ENCODE measurements at regions not wholly inside any gene's neighbourhood (a gene's known extent, or its start where the extent isn't known, plus 50 kb on each side); places are given as distances from the start of the nearest gene placed in this dataset.
A peak's percentile ranks its signal among the peaks of the same experiment; 100 is the strongest.

- no peaks in the 10 kb centered on the region for H3K27me3 Mint-ChIP-seq (ENCODE audit: insufficient read depth, low read depth, poor library complexity)
- H3K4me2 ChIP-seq, result no peak overlapping the region
- no peaks in the 10 kb centered on the region for H3K36me3 ChIP-seq (ENCODE audit: insufficient read depth)
- no peak overlapping the region for H3K27ac ChIP-seq (ENCODE audit: low read depth)
- H2AFZ ChIP-seq, result no peak overlapping the region
- DNase-seq (ENCODE audit: low spot score), result no peak
- H3K4me1 Mint-ChIP-seq, result no peaks in the 10 kb centered on the region
- no peaks in the 10 kb centered on the region for H3F3A ChIP-seq (replicated peaks; ENCODE audit: low read depth)
- H3K4me3 Mint-ChIP-seq, result no peak overlapping the region
- no peaks in the 10 kb centered on the region for H3K36me3 Mint-ChIP-seq (ENCODE audit: low read depth)
- no peaks in the 10 kb centered on the region for H3K79me2 ChIP-seq (replicated peaks; ENCODE audit: insufficient read depth)
- no peaks in the 10 kb centered on the region for H3K9me2 ChIP-seq (ENCODE audit: insufficient read depth)
- no peaks in the 10 kb centered on the region for H3K4me1 ChIP-seq (ENCODE audit: insufficient read depth)
- no peak for ATAC-seq
- H4K20me1 ChIP-seq (replicated peaks; ENCODE audit: insufficient read depth), result no peaks in the 10 kb centered on the region
- TF ChIP-seq ZNF114 (CRISPR knock-in tag; IDR thresholded peaks at IDR 0.05) (no peak), EZH2 (IDR thresholded peaks at IDR 0.05; ENCODE audit: low read depth, unreplicated experiment) (no peak)
- H3K4me3 ChIP-seq, result no peak overlapping the region
- H3K9me3 Mint-ChIP-seq, result no peaks in the 10 kb centered on the region
- no peaks in the 10 kb centered on the region for H3K27me3 ChIP-seq (ENCODE audit: insufficient read depth)
- H3K27ac Mint-ChIP-seq, result no peak overlapping the region
Measured at GRCh38 chr5:86684222-86684621, 66.5 kb downstream of the COX7C start.

DNA sequence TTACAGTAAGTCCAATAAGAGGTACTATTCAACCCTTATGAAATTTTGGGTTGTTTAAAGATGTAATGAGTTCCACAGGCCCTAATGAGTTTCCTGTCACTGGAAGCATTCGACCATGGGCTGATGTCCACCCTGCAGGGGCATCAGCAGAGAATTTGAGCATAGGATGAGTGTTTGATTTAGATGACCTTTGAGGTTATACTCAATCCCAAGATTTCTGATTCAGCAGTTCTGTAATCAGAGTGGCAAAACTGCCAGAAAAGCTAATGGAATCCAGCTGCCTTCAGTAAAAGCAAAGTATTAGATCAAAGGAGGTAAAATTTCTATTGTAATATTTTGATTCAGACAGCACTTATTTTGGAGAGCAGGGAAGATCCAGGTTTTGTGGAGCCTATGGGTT is 68.3 kb downstream of the COX7C start:
- H3K27ac ChIP-seq (ENCODE audit: low read depth), result no peak overlapping the region
- H2AFZ ChIP-seq, result no peak overlapping the region
- no peaks in the 10 kb centered on the region for H3K27me3 ChIP-seq (ENCODE audit: insufficient read depth)
- H3K36me3 Mint-ChIP-seq (ENCODE audit: low read depth), result no peaks in the 10 kb centered on the region
- H3K79me2 ChIP-seq (replicated peaks; ENCODE audit: insufficient read depth), result no peaks in the 10 kb centered on the region
- H3K4me3 Mint-ChIP-seq, result no peak overlapping the region
- no peaks in the 10 kb centered on the region for H3K36me3 ChIP-seq (ENCODE audit: insufficient read depth)
- H3K9me3 Mint-ChIP-seq, result no peaks in the 10 kb centered on the region
- no peaks in the 10 kb centered on the region for H3K4me1 Mint-ChIP-seq
- no peaks in the 10 kb centered on the region for H3F3A ChIP-seq (replicated peaks; ENCODE audit: low read depth)
- DNase-seq (ENCODE audit: low spot score) (no peak), ATAC-seq (no peak)
- H3K4me3 ChIP-seq, result no peak overlapping the region
- no peaks in the 10 kb centered on the region for H3K27me3 Mint-ChIP-seq (ENCODE audit: insufficient read depth, low read depth, poor library complexity)
- no peaks in the 10 kb centered on the region for H3K9me2 ChIP-seq (ENCODE audit: insufficient read depth)
- peak overlapping the region; percentile 21; the same call in 1 of the 2 replicates for H3K27ac Mint-ChIP-seq
- H4K20me1 ChIP-seq (replicated peaks; ENCODE audit: insufficient read depth), result no peaks in the 10 kb centered on the region
- no peak overlapping the region for H3K4me2 ChIP-seq
- H3K4me1 ChIP-seq (ENCODE audit: insufficient read depth), result no peaks in the 10 kb centered on the region
- TF ChIP-seq STAT1 (IDR thresholded peaks at IDR 0.05; ENCODE audit: unreplicated experiment) (no peak), ZNF114 (CRISPR knock-in tag; IDR thresholded peaks at IDR 0.05) (no peak), POLR2AphosphoS5 (IDR thresholded peaks at IDR 0.05; ENCODE audit: low read depth) (no peak), NANOG (IDR thresholded peaks at IDR 0.05; ENCODE audit: borderline replicate concordance) (no peak), JUNB (IDR thresholded peaks at IDR 0.05; ENCODE audit: unreplicated experiment) (no peak), ZNF331 (CRISPR knock-in tag; IDR thresholded peaks at IDR 0.05; ENCODE audit: low read depth) (no peak), CREB1 (CRISPR knock-in tag; IDR thresholded peaks at IDR 0.05; ENCODE audit: low read depth) (no peak), CTCF (conservative IDR thresholded peaks at IDR 0.05; ENCODE audit: low read depth in 2 of 2) (no peak)
- TF ChIP-seq, protein P1, sequence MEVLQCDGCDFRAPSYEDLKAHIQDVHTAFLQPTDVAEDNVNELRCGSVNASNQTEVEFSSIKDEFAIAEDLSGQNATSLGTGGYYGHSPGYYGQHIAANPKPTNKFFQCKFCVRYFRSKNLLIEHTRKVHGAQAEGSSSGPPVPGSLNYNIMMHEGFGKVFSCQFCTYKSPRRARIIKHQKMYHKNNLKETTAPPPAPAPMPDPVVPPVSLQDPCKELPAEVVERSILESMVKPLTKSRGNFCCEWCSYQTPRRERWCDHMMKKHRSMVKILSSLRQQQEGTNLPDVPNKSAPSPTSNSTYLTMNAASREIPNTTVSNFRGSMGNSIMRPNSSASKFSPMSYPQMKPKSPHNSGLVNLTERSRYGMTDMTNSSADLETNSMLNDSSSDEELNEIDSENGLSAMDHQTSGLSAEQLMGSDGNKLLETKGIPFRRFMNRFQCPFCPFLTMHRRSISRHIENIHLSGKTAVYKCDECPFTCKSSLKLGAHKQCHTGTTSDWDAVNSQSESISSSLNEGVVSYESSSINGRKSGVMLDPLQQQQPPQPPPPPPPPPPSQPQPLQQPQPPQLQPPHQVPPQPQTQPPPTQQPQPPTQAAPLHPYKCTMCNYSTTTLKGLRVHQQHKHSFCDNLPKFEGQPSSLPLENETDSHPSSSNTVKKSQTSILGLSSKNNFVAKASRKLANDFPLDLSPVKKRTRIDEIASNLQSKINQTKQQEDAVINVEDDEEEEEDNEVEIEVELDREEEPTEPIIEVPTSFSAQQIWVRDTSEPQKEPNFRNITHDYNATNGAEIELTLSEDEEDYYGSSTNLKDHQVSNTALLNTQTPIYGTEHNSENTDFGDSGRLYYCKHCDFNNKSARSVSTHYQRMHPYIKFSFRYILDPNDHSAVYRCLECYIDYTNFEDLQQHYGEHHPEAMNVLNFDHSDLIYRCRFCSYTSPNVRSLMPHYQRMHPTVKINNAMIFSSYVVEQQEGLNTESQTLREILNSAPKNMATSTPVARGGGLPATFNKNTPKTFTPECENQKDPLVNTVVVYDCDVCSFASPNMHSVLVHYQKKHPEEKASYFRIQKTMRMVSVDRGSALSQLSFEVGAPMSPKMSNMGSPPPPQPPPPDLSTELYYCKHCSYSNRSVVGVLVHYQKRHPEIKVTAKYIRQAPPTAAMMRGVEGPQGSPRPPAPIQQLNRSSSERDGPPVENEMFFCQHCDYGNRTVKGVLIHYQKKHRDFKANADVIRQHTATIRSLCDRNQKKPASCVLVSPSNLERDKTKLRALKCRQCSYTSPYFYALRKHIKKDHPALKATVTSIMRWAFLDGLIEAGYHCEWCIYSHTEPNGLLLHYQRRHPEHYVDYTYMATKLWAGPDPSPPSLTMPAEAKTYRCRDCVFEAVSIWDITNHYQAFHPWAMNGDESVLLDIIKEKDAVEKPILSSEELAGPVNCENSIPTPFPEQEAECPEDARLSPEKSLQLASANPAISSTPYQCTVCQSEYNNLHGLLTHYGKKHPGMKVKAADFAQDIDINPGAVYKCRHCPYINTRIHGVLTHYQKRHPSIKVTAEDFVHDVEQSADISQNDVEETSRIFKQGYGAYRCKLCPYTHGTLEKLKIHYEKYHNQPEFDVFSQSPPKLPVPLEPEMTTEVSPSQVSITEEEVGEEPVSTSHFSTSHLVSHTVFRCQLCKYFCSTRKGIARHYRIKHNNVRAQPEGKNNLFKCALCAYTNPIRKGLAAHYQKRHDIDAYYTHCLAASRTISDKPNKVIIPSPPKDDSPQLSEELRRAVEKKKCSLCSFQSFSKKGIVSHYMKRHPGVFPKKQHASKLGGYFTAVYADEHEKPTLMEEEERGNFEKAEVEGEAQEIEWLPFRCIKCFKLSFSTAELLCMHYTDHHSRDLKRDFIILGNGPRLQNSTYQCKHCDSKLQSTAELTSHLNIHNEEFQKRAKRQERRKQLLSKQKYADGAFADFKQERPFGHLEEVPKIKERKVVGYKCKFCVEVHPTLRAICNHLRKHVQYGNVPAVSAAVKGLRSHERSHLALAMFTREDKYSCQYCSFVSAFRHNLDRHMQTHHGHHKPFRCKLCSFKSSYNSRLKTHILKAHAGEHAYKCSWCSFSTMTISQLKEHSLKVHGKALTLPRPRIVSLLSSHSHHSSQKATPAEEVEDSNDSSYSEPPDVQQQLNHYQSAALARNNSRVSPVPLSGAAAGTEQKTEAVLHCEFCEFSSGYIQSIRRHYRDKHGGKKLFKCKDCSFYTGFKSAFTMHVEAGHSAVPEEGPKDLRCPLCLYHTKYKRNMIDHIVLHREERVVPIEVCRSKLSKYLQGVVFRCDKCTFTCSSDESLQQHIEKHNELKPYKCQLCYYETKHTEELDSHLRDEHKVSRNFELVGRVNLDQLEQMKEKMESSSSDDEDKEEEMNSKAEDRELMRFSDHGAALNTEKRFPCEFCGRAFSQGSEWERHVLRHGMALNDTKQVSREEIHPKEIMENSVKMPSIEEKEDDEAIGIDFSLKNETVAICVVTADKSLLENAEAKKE (CRISPR knock-in tag; IDR thresholded peaks at IDR 0.05), result no peak
- TF ChIP-seq, protein P2, sequence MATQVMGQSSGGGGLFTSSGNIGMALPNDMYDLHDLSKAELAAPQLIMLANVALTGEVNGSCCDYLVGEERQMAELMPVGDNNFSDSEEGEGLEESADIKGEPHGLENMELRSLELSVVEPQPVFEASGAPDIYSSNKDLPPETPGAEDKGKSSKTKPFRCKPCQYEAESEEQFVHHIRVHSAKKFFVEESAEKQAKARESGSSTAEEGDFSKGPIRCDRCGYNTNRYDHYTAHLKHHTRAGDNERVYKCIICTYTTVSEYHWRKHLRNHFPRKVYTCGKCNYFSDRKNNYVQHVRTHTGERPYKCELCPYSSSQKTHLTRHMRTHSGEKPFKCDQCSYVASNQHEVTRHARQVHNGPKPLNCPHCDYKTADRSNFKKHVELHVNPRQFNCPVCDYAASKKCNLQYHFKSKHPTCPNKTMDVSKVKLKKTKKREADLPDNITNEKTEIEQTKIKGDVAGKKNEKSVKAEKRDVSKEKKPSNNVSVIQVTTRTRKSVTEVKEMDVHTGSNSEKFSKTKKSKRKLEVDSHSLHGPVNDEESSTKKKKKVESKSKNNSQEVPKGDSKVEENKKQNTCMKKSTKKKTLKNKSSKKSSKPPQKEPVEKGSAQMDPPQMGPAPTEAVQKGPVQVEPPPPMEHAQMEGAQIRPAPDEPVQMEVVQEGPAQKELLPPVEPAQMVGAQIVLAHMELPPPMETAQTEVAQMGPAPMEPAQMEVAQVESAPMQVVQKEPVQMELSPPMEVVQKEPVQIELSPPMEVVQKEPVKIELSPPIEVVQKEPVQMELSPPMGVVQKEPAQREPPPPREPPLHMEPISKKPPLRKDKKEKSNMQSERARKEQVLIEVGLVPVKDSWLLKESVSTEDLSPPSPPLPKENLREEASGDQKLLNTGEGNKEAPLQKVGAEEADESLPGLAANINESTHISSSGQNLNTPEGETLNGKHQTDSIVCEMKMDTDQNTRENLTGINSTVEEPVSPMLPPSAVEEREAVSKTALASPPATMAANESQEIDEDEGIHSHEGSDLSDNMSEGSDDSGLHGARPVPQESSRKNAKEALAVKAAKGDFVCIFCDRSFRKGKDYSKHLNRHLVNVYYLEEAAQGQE (IDR thresholded peaks at IDR 0.05; ENCODE audit: unreplicated experiment), result no peak

Data from GM23338 (cell line).